ENCODE measurements at regions not wholly inside any gene's neighbourhood (a gene's known extent, or its start where the extent isn't known, plus 50 kb on each side); places are given as distances from the start of the nearest gene placed in this dataset.
"Not testable (repeated sequence)": the region's sequence is repeated elsewhere in the genome, so short reads cannot be mapped to it uniquely, and the experiment has no call there.

DNA sequence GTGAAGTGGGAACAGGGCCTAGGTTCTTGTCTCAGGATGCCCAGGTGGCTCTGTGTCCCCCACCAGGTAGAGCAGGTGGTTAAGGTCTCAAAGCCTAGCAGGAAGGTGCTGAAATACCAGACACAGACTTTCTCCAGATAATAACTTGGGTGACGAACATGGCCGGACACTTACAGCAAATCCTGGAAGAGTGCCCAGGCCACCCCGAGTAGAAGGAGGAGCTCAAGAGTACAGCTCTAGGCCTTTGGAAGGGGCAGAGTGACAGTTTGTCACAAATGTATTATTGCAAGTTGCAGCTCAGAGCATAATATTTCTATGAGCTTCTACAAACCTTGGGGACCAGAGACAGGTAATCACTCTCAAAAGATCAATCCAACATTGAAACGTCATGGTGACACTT, 251.6 kb upstream of the SOX4 start:
- H3K4me3 ChIP-seq (replicated peaks; ENCODE audit: low read depth, low read length), result no peak overlapping the region
- DNase-seq (ENCODE audit: low read depth), result no peak
- TF ChIP-seq, protein P1, sequence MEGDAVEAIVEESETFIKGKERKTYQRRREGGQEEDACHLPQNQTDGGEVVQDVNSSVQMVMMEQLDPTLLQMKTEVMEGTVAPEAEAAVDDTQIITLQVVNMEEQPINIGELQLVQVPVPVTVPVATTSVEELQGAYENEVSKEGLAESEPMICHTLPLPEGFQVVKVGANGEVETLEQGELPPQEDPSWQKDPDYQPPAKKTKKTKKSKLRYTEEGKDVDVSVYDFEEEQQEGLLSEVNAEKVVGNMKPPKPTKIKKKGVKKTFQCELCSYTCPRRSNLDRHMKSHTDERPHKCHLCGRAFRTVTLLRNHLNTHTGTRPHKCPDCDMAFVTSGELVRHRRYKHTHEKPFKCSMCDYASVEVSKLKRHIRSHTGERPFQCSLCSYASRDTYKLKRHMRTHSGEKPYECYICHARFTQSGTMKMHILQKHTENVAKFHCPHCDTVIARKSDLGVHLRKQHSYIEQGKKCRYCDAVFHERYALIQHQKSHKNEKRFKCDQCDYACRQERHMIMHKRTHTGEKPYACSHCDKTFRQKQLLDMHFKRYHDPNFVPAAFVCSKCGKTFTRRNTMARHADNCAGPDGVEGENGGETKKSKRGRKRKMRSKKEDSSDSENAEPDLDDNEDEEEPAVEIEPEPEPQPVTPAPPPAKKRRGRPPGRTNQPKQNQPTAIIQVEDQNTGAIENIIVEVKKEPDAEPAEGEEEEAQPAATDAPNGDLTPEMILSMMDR (IDR thresholded peaks at IDR 0.05; ENCODE audit: low read length, missing control alignments), result no peak

DNA sequence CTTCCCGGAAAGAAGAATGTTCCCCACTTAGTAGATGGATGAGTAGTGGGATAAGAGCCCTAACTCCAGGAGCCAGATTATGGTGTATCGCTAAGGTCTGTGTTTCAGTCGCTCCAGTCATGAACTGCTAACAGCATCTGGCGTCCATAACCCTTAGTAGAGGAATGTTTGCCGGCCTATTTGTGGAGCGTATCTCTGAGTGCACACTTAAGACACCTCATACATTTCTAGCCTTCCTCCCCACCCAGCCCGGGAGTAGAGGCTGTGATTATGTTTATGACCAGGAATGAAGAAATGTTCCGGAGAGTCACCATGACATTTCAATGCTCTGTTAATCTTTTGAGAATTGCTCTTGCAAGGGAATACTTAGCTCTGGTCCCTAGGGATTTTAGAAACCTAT, 251.1 kb upstream of the SOX4 start:
- H3K4me3 ChIP-seq (replicated peaks; ENCODE audit: low read depth, low read length), result no peak overlapping the region
- TF ChIP-seq, protein P1 (IDR thresholded peaks at IDR 0.05; ENCODE audit: low read length, missing control alignments), result no peak
- no peak for DNase-seq (ENCODE audit: low read depth)

DNA sequence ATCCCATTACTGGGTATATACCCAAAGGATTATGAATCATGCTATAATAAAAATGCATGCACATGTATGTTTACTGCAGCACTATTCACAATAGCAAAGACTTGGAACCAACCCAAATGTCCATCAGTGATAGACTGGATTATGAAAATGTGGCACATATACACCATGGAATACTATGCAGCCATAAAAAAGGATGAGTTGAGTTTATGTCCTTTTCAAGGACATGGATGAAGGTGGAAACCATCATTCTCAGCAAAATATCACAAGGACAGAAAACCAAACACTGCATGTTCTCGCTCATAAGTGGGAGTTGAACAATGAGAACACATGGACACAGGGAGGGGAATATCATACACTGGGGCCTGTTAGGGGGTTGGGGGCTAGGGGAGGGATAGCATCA, 247.8 kb upstream of the SOX4 start:
- not testable (repeated sequence) for H3K4me3 ChIP-seq (replicated peaks; ENCODE audit: low read depth, low read length); DNase-seq (ENCODE audit: low read depth)

DNA sequence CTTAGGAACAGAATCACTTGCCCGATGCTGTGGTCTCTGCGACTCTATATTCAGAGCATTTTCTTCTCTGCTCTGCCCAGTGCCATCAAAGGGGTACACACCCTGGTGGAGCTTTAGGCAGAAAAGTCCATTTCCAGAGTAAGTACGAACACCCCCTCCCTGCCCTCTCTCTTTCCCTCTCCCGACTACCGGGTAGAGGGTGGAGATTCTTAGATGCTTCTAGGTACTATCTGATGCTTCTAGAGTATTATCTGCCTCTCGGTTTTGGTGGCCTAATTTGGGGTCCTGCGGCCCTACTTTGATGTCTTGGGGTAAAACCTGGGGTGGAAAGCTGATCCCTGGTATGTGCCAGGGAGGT, 245.4 kb upstream of the SOX4 start:
- H3K4me3 ChIP-seq (replicated peaks; ENCODE audit: low read depth, low read length), result no peak overlapping the region
- TF ChIP-seq, protein P1 (IDR thresholded peaks at IDR 0.05; ENCODE audit: low read length, missing control alignments), result no peak

DNA sequence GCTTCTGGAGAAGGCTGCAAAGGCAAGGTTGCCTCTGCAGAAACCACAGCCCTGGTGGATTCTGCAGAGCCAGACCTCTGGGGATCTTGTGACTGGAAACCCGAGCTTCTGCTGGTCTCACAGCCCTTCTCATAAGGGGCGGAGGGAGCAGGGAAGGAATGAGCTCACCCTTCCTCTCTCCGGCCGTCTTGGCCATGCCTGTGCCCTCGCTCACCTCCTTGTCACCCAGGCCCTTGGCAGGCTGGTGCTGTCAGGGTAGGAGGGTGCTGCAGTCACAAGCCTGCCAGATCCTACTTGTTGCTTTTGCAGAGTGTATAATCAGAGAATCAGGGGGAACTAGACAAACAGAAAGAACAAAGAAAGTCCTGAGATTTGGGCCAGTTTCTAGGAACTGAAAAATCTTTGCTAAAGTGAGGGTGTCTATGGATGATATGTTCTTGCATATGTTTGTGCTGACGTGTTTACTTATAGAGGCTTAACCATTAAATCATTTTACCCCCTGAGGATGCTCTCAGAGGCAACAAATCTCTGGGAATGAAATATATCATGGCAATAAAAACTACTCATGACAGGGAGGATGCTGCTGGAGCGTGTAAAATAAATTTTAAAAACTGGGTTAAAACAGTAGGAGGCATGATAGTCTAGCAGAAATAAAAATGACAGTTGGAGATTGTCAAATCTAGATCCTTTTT, 244.9 kb upstream of the SOX4 start:
- DNase-seq (ENCODE audit: low read depth), result peak; percentile 45
- TF ChIP-seq, protein P1 (IDR thresholded peaks at IDR 0.05; ENCODE audit: low read length, missing control alignments), result no peak
- no peak overlapping the region for H3K4me3 ChIP-seq (replicated peaks; ENCODE audit: low read depth, low read length)

More for the DNA sequence above, 245.4 kb upstream of the SOX4 start:
- DNase-seq (ENCODE audit: low read depth), result no peak

DNA sequence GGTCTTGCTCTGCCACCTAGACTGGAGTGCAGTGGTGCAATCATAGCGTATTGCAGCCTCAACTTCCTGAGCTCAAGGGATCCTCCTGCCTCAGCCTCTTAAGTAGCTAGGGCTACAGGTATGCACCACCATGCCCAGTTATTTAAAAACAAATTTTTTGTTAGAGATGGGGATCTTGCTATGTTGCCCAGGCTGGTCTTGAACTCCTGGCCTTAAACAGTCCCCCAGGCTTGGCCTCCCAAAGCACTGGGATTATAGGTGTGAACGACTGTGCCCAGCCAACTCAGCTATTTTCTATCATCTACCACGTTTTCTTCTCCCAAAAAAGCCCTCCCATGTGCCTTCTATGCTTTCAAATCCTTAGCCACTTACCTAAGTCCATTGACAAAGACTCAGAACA, 243.7 kb upstream of the SOX4 start:
- TF ChIP-seq, protein P1 (IDR thresholded peaks at IDR 0.05; ENCODE audit: low read length, missing control alignments), result no peak
- no peak for DNase-seq (ENCODE audit: low read depth)

DNA sequence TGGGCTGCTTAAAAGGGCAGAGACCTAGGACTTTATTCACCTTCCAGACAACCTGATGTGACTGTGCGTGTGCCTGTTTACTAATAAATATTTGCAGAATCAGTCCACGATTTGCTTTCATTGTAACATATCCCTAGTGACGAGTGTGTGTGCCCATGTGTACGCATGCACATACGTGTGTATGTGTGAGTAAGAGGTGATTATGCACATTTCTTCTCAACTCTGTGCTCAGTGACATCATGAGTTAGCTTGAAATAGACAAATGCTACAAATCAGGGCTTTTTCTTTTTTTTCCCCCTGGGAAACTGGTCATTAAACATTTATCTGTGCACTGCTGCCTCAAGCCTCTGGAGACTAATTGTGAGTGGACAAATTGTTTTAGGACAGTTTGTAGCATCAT, 242.6 kb upstream of the SOX4 start:
- DNase-seq (ENCODE audit: low read depth), result no peak
- H3K4me3 ChIP-seq (replicated peaks; ENCODE audit: low read depth, low read length), result no peak overlapping the region
- TF ChIP-seq, protein P1 (IDR thresholded peaks at IDR 0.05; ENCODE audit: low read length, missing control alignments), result no peak

More for the DNA sequence above, 243.7 kb upstream of the SOX4 start:
- no peak overlapping the region for H3K4me3 ChIP-seq (replicated peaks; ENCODE audit: low read depth, low read length)
